HepG2 (cell line): ENCODE measurements at regions not wholly inside any gene's neighbourhood (a gene's known extent, or its start where the extent isn't known, plus 50 kb on each side); places are given as distances from the start of the nearest gene placed in this dataset.
A peak's percentile ranks its signal among the peaks of the same experiment; 100 is the strongest.
"Not testable (repeated sequence)": the region's sequence is repeated elsewhere in the genome, so short reads cannot be mapped to it uniquely, and the experiment has no call there.

Source experiments
- ATAC-seq: fragments of 200-7000 bp; cut with Tn5 transposase; 3 replicates; pipeline ENCODE4 v1.9.1; 2020; ENCODE audit warnings: mild to moderate bottlenecking, moderate library complexity
- BruUV-seq: library from RNA; stranded (reverse); fragments of 400-500 nt; replicated peaks from 2 replicates; lab custom pipeline; 2021; lab: Mats Ljungman, UMichigan
- CTCF ChIA-PET: fragments of 300-600 bp; formaldehyde crosslinking; extraction: SDS; loops from one replicate; lab custom pipeline; 2021; ENCODE audit warnings: low total read pairs, inconsistent platforms, low intra/inter-chr PET ratio; lab: Yijun Ruan, JAX
- POLR2A ChIA-PET: fragments of 350-600 bp; sonication (Branson Sonifier 250); formaldehyde crosslinking; loops from one replicate; lab custom pipeline; 2020; ENCODE audit warnings: antibody characterized with exemption, inconsistent platforms; lab: Yijun Ruan, JAX
- DNase-seq: peaks from one replicate; pipeline ENCODE4 v3.0.0-alpha.2; 2015; ENCODE audit warnings: low spot score
- FAIRE-seq: peaks from 3 replicates; lab custom pipeline; 2011; peaks lifted over from hg19 to GRCh38; lab: Jason Lieb, UNC
- H2AFZ ChIP-seq: one replicate; pipeline ENCODE4 v1.6.1; 2011; ENCODE audit warnings: low read length, inconsistent platforms
- H3K27ac ChIP-seq: fragments of 300-600 bp; 3 replicates; pipeline ENCODE4 v1.8.0; 2011; ENCODE audit warnings: mixed run types, mild to moderate bottlenecking, mixed read lengths, low read length, inconsistent platforms; ENCODE audit not compliant: insufficient read depth; ENCODE audit errors: extremely low read length
- H3K27me3 ChIP-seq, 2 experiments: fragments of 200-600 bp in 1 of 2; 2 replicates in 1 of 2; 3 replicates in 1 of 2; pipeline versions ENCODE4 v1.6.0 to v1.8.0; 2011; ENCODE audit warnings: low read length in 2 of 2, mild to moderate bottlenecking in 2 of 2, moderate library complexity in 2 of 2, inconsistent platforms in 1 of 2; ENCODE audit not compliant: insufficient read depth in 2 of 2, control insufficient read depth in 1 of 2
- H3K36me3 ChIP-seq, 2 experiments: fragments of 200-600 bp in 1 of 2; replicated peaks in 1 of 2; 2 replicates in 1 of 2; 3 replicates in 1 of 2; pipeline versions ENCODE4 v1.5.1 to v1.8.0; 2011; ENCODE audit warnings: low read length in 2 of 2, inconsistent platforms in 1 of 2; ENCODE audit not compliant: insufficient read depth in 2 of 2, control insufficient read depth in 1 of 2
- H3K4me1 ChIP-seq: 2 replicates; pipeline ENCODE4 v1.5.1; 2012; ENCODE audit warnings: low read length, inconsistent platforms; ENCODE audit not compliant: insufficient read depth
- H3K4me2 ChIP-seq: 2 replicates; pipeline ENCODE4 v1.6.0; 2011; ENCODE audit warnings: low read depth, low read length, inconsistent platforms
- H3K4me3 ChIP-seq, 3 experiments: fragments of 200-600 bp in 1 of 3; sonication (generic), shearing (Covaris generic) in 1 of 3; replicated peaks in 1 of 3; 2 replicates each; pipeline ENCODE4 v1.5.1; 2011 to 2016; ENCODE audit warnings: low read length in 3 of 3, inconsistent platforms in 2 of 3, low read depth in 2 of 3, mild to moderate bottlenecking in 2 of 3, control low read depth in 1 of 3, mixed read lengths in 1 of 3; ENCODE audit not compliant: insufficient read depth in 1 of 3
- H3K79me2 ChIP-seq: one replicate; pipeline ENCODE4 v1.6.1; 2011; ENCODE audit warnings: low read length, inconsistent platforms; ENCODE audit not compliant: insufficient read depth
- H3K9ac ChIP-seq: 2 replicates; pipeline ENCODE4 v1.6.0; 2011; ENCODE audit warnings: mild to moderate bottlenecking, low read depth, low read length, inconsistent platforms; ENCODE audit not compliant: insufficient read depth
- H3K9me3 ChIP-seq: 2 replicates; pipeline ENCODE4 v1.5.1; 2012; ENCODE audit warnings: mild to moderate bottlenecking, low read length
- H4K20me1 ChIP-seq: 2 replicates; pipeline ENCODE4 v1.6.0; 2011; ENCODE audit warnings: inconsistent platforms, mild to moderate bottlenecking, low read length, moderate library complexity; ENCODE audit not compliant: insufficient read depth
- ATF4 ChIP-seq, 2 experiments: fragments of 450-650 bp in 1 of 2; sonication (generic) in 1 of 2; formaldehyde crosslinking; IDR thresholded peaks; 2 replicates each; pipeline versions ENCODE4 v1.5.0 to v1.8.0; 2020 to 2022; ENCODE audit warnings: mild to moderate bottlenecking in 1 of 2, missing genetic modification reagents in 1 of 2
- CEBPG ChIP-seq: IDR thresholded peaks from 2 replicates; pipeline ENCODE4 v1.6.1; 2016
- FOSL2 ChIP-seq: sonication (generic); formaldehyde crosslinking; IDR thresholded peaks from 2 replicates; pipeline ENCODE4 v1.4.0; 2020; ENCODE audit warnings: missing genetic modification reagents
- FOXK1 ChIP-seq: sonication (generic); formaldehyde crosslinking; IDR thresholded peaks from 2 replicates; pipeline ENCODE4 v1.4.0; 2020; ENCODE audit warnings: low read depth, missing genetic modification reagents, borderline replicate concordance
- GABPB1 ChIP-seq: IDR thresholded peaks from 2 replicates; pipeline ENCODE4 v1.6.1; 2016; ENCODE audit warnings: mild to moderate bottlenecking, missing genetic modification reagents, moderate library complexity, missing compliant biosample characterization
- HDAC1 ChIP-seq: sonication (generic); formaldehyde crosslinking; IDR thresholded peaks from 2 replicates; pipeline ENCODE4 v1.5.1; 2020; ENCODE audit warnings: mild to moderate bottlenecking, missing genetic modification reagents
- KAT7 ChIP-seq: IDR thresholded peaks from 2 replicates; pipeline ENCODE4 v1.6.1; 2018; ENCODE audit warnings: borderline replicate concordance, missing compliant biosample characterization
- PAXIP1 ChIP-seq: sonication (generic); formaldehyde crosslinking; conservative IDR thresholded peaks from 2 replicates; pipeline ENCODE4 v1.4.0; 2020; ENCODE audit warnings: mild to moderate bottlenecking, missing genetic modification reagents, moderate library complexity
- SALL1 ChIP-seq: sonication (generic); formaldehyde crosslinking; IDR thresholded peaks from 2 replicates; pipeline ENCODE4 v1.8.0; 2022; ENCODE audit warnings: mild to moderate bottlenecking, missing genetic modification reagents
- SOX13 ChIP-seq, 3 experiments: fragments of 450-650 bp in 1 of 3; sonication (generic) in 1 of 3; formaldehyde crosslinking in 1 of 3; IDR thresholded peaks in 2 of 3; conservative IDR thresholded peaks in 1 of 3; 2 replicates each; pipeline versions ENCODE4 v1.5.0 to v1.6.1; 2016 to 2020; ENCODE audit warnings: antibody characterized with exemption in 1 of 3, mild to moderate bottlenecking in 1 of 3, missing compliant biosample characterization in 1 of 3, missing genetic modification reagents in 1 of 3, moderate library complexity in 1 of 3
- ZMYM3 ChIP-seq: sonication (generic); formaldehyde crosslinking; IDR thresholded peaks from 2 replicates; pipeline ENCODE4 v1.5.1; 2020; ENCODE audit warnings: mild to moderate bottlenecking, missing genetic modification reagents
- ZNF121 ChIP-seq: sonication (generic); formaldehyde crosslinking; IDR thresholded peaks from 2 replicates; pipeline ENCODE4 v1.5.0; 2020; ENCODE audit warnings: mild to moderate bottlenecking, missing genetic modification reagents
- ZNF280D ChIP-seq: sonication (generic); formaldehyde crosslinking; IDR thresholded peaks from 2 replicates; pipeline ENCODE4 v1.5.1; 2020; ENCODE audit warnings: mild to moderate bottlenecking, missing genetic modification reagents
- ZNF362 ChIP-seq: sonication (generic); formaldehyde crosslinking; IDR thresholded peaks from 2 replicates; pipeline ENCODE4 v1.4.0; 2020; ENCODE audit warnings: missing genetic modification reagents, mild to moderate bottlenecking, borderline replicate concordance
- WGBS: methylation state at CpG from one replicate; pipeline ENCODE4 v1.1.6; 2017; ENCODE audit warnings: low lambda C conversion rate; 5-methylcytosine and 5-hydroxymethylcytosine counted together
- in situ Hi-C: cut with HindIII; loops from 2 replicates; pipeline ENCODE4 v1.10.0; 2017; ENCODE audit warnings: low pct_unique_long_range_greater_than_20kb; ENCODE audit not compliant: extremely low pct_ligation_motif_present
- intact Hi-C: fragments of 100-400 bp; cut with micrococcal nuclease; formaldehyde crosslinking; loops from one replicate; pipeline ENCODE4 v1.10.0; 2022; ENCODE audit not compliant: unreplicated experiment

GRCh38 chr2:224148058-224148457 lies 109.0 kb upstream of the SERPINE2 start:
- H3K9me3 ChIP-seq; H3K9ac ChIP-seq; H3K79me2 ChIP-seq; CTCF ChIA-PET; H4K20me1 ChIP-seq; ATAC-seq; H3K36me3 ChIP-seq; H2AFZ ChIP-seq; H3K4me2 ChIP-seq; DNase-seq; FAIRE-seq; BruUV-seq; in situ Hi-C loops; H3K27me3 ChIP-seq; H3K4me3 ChIP-seq; intact Hi-C loops; TF ChIP-seq SOX13 (IDR thresholded peaks at IDR 0.05): not testable (repeated sequence)
- H3K4me1 ChIP-seq = peaks cover 95% of the 10 kb centered on the region
- WGBS = 95% methylated on average over 5 of the region's 5 CpGs
- peak overlapping the region; percentile 93 for H3K27ac ChIP-seq
- POLR2A ChIA-PET = interaction anchor here (2.3 kb wide), 1 partner anchor 154 kb away, joined by 12 read pairs; no protein-coding TSS in a partner anchor
- peak; percentile 74; the same call in 1 of the 2 replicates for TF ChIP-seq ZNF280D (CRISPR knock-in tag)
- TF ChIP-seq CEBPG (CRISPR knock-in tag) = peak; percentile 58
- TF ChIP-seq ATF4 (CRISPR knock-in tag; IDR thresholded peaks at IDR 0.05) = 0 out of 4 replicates have a peak, but pooled peaks of 1 of the 2 experiments have one; percentile 23
- TF ChIP-seq ZNF362 (CRISPR knock-in tag) = peak; percentile 45; the same call in 1 of the 2 replicates
- peak in 1 of 2 experiments; percentile 24; a peak in 1 of 4 replicates for TF ChIP-seq SOX13 (CRISPR knock-in tag; conservative IDR thresholded peaks at IDR 0.05 in 1 of 2, IDR thresholded peaks at IDR 0.05 in 1 of 2)
- TF ChIP-seq FOSL2 = peak; percentile 54; the same call in 1 of the 2 replicates
- peak; percentile 72 for TF ChIP-seq ZNF121 (CRISPR knock-in tag)
- 0 out of 2 replicates have a peak, but pooled peaks have one; percentile 17 for TF ChIP-seq HDAC1 (CRISPR knock-in tag)
- peak; percentile 85 for TF ChIP-seq ZMYM3 (CRISPR knock-in tag)
- 0 out of 2 replicates have a peak, but pooled peaks have one; percentile 46 for TF ChIP-seq KAT7 (CRISPR knock-in tag)
- peak; percentile 37; the same call in 1 of the 2 replicates for TF ChIP-seq SALL1 (CRISPR knock-in tag)
- TF ChIP-seq GABPB1 = 0 out of 2 replicates have a peak, but pooled peaks have one; percentile 26
- TF ChIP-seq FOXK1 (CRISPR knock-in tag) = peak; percentile 53; the same call in 1 of the 2 replicates
- 0 out of 2 replicates have a peak, but pooled peaks have one; percentile 15 for TF ChIP-seq PAXIP1 (CRISPR knock-in tag)
